Keratinocyte (primary cell): ENCODE measurements at regions not wholly inside any gene's neighbourhood (a gene's known extent, or its start where the extent isn't known, plus 50 kb on each side); places are given as distances from the start of the nearest gene placed in this dataset.

Experiments used
- DNase-seq: peaks from one replicate; pipeline ENCODE4 v3.0.0-alpha.2; 2011; ENCODE audit warnings: low read depth, missing footprints, low spot score
- FAIRE-seq: peaks from 2 replicates; lab custom pipeline; 2011; peaks lifted over from hg19 to GRCh38; lab: Jason Lieb, UNC
- H2AFZ ChIP-seq: 2 replicates; pipeline ENCODE4 v1.6.0; 2012; ENCODE audit warnings: low read length, control low read depth, inconsistent platforms; ENCODE audit not compliant: control insufficient read depth
- H3K27ac ChIP-seq: 2 replicates; pipeline ENCODE4 v1.5.1; 2011; ENCODE audit warnings: low read length; ENCODE audit not compliant: control insufficient read depth, insufficient read depth
- H3K27me3 ChIP-seq: 3 replicates; pipeline ENCODE4 v1.6.0; 2011; ENCODE audit warnings: low read length; ENCODE audit not compliant: control insufficient read depth, insufficient read depth; ENCODE audit errors: extremely low read depth
- H3K36me3 ChIP-seq, 2 experiments: 2 replicates in 1 of 2; 3 replicates in 1 of 2; pipeline ENCODE4 v1.5.1; 2011; ENCODE audit warnings: low read length in 2 of 2, mild to moderate bottlenecking in 1 of 2; ENCODE audit not compliant: control insufficient read depth in 2 of 2, insufficient read depth in 2 of 2; ENCODE audit errors: extremely low read depth in 1 of 2
- H3K4me1 ChIP-seq: 3 replicates; pipeline ENCODE4 v1.5.1; 2011; ENCODE audit warnings: low read length; ENCODE audit not compliant: control insufficient read depth, insufficient read depth; ENCODE audit errors: extremely low read depth
- H3K4me2 ChIP-seq: 3 replicates; pipeline ENCODE4 v1.6.0; 2011; ENCODE audit warnings: low read depth, low read length; ENCODE audit not compliant: control insufficient read depth, insufficient read depth; ENCODE audit errors: extremely low read depth
- H3K4me3 ChIP-seq, 3 experiments: fragments of 200-600 bp in 1 of 3; sonication (generic) in 1 of 3; 2 replicates in 2 of 3; 3 replicates in 1 of 3; pipeline ENCODE4 v1.5.1; 2011 to 2016; ENCODE audit warnings: low read length in 3 of 3, mild to moderate bottlenecking in 3 of 3, control low read depth in 2 of 3, inconsistent platforms in 1 of 3, low read depth in 1 of 3, mixed read lengths in 1 of 3, mixed run types in 1 of 3, moderate library complexity in 1 of 3; ENCODE audit not compliant: control insufficient read depth in 2 of 3, insufficient read depth in 2 of 3; ENCODE audit errors: extremely low read depth in 1 of 3
- H3K79me2 ChIP-seq: 2 replicates; pipeline ENCODE4 v1.6.0; 2012; ENCODE audit warnings: low read length; ENCODE audit not compliant: control insufficient read depth, insufficient read depth
- H3K9ac ChIP-seq: 3 replicates; pipeline ENCODE4 v1.6.0; 2011; ENCODE audit warnings: low read length; ENCODE audit not compliant: control insufficient read depth, insufficient read depth; ENCODE audit errors: extremely low read depth
- H3K9me1 ChIP-seq: 3 replicates; pipeline ENCODE4 v1.6.0; 2011; ENCODE audit warnings: low read length; ENCODE audit not compliant: control insufficient read depth, insufficient read depth; ENCODE audit errors: extremely low read depth
- H3K9me3 ChIP-seq: 2 replicates; pipeline ENCODE4 v1.5.1; 2012; ENCODE audit warnings: low read depth, low read length; ENCODE audit not compliant: control insufficient read depth
- H4K20me1 ChIP-seq: 3 replicates; pipeline ENCODE4 v1.6.0; 2011; ENCODE audit warnings: low read length; ENCODE audit not compliant: control insufficient read depth, insufficient read depth; ENCODE audit errors: extremely low read depth
- EZH2 ChIP-seq: IDR thresholded peaks from one replicate; pipeline ENCODE4 v1.6.1; 2012; ENCODE audit warnings: inconsistent platforms, mild to moderate bottlenecking, low read length, moderate library complexity
- dilution Hi-C: fragments of 300-500 bp; cut with MboI; formaldehyde crosslinking; loops from one replicate; pipeline ENCODE4 v1.7.0; 2020; ENCODE audit warnings: low sequenced_read_pairs; ENCODE audit not compliant: extremely low pct_ligation_motif_present
- TF ChIP-seq, protein P1 (sequence below), 3 experiments: IDR thresholded peaks in 1 of 3; conservative IDR thresholded peaks in 1 of 3; optimal IDR thresholded peaks in 1 of 3; 2 replicates in 2 of 3; 3 replicates in 1 of 3; pipeline versions ENCODE3 to v1.5.1; 2011; ENCODE audit warnings: low read length in 3 of 3, mild to moderate bottlenecking in 3 of 3, moderate library complexity in 2 of 3, control low read depth in 1 of 3, inconsistent platforms in 1 of 3; ENCODE audit not compliant: insufficient read depth in 2 of 3; ENCODE audit errors: extremely low read depth in 1 of 3

DNA sequence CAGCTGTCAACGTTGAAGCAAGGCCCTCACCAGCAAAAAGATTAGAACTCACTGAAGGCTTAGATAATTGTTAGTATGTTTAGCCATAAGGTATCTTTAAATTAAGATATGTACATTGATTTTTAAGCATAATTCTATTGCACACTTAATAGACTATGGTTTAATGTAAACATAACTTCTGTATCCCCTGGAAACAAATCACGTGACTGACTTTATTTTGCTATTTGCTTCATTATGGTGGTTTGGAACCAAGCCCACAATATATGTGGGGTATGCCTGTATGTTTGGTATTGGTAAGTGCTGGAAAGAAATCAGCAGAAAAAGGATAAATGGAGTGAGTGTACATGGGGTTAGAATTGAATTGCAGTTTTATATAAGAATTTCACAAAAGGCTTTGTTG, 111.9 kb downstream of the NMUR2 start:
- TF ChIP-seq, protein P1, sequence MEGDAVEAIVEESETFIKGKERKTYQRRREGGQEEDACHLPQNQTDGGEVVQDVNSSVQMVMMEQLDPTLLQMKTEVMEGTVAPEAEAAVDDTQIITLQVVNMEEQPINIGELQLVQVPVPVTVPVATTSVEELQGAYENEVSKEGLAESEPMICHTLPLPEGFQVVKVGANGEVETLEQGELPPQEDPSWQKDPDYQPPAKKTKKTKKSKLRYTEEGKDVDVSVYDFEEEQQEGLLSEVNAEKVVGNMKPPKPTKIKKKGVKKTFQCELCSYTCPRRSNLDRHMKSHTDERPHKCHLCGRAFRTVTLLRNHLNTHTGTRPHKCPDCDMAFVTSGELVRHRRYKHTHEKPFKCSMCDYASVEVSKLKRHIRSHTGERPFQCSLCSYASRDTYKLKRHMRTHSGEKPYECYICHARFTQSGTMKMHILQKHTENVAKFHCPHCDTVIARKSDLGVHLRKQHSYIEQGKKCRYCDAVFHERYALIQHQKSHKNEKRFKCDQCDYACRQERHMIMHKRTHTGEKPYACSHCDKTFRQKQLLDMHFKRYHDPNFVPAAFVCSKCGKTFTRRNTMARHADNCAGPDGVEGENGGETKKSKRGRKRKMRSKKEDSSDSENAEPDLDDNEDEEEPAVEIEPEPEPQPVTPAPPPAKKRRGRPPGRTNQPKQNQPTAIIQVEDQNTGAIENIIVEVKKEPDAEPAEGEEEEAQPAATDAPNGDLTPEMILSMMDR (optimal IDR thresholded peaks at IDR 0.05 in 1 of 3, IDR thresholded peaks at IDR 0.05 in 1 of 3, conservative IDR thresholded peaks at IDR 0.05 in 1 of 3; ENCODE audit: extremely low read depth in 1 of 3, insufficient read depth in 2 of 3, low read length in 3 of 3) = no peak
- TF ChIP-seq EZH2 = no peak
- Histone ChIP-seq H4K20me1 (no peaks in the 10 kb centered on the region), H3K4me3 (no peak overlapping the region), H2AFZ (no peak overlapping the region), H3K9me1 (no peaks in the 10 kb centered on the region), H3K27me3 (no peaks in the 10 kb centered on the region), H3K79me2 (no peaks in the 10 kb centered on the region), H3K4me2 (no peak overlapping the region), H3K9ac (no peak overlapping the region), H3K9me3 (no peaks in the 10 kb centered on the region), H3K4me1 (no peaks in the 10 kb centered on the region), H3K36me3 (no peaks in the 10 kb centered on the region), H3K27ac (no peak overlapping the region)
- DNase-seq (no peak), FAIRE-seq (no peak)
- dilution Hi-C loops = no loop called here

- DNase-seq (no peak), FAIRE-seq (no peak)
- dilution Hi-C loops = no loop called here
- Histone ChIP-seq H3K27me3 (no peaks in the 10 kb centered on the region), H3K4me3 (no peak overlapping the region), H3K9ac (no peak overlapping the region), H3K4me1 (no peaks in the 10 kb centered on the region), H3K36me3 (no peaks in the 10 kb centered on the region), H3K9me3 (no peaks in the 10 kb centered on the region), H3K4me2 (no peak overlapping the region), H3K79me2 (no peaks in the 10 kb centered on the region), H3K27ac (no peak overlapping the region), H2AFZ (no peak overlapping the region), H3K9me1 (no peaks in the 10 kb centered on the region), H4K20me1 (no peaks in the 10 kb centered on the region)
- TF ChIP-seq EZH2 = no peak
- TF ChIP-seq, protein P1 (optimal IDR thresholded peaks at IDR 0.05 in 1 of 3, IDR thresholded peaks at IDR 0.05 in 1 of 3, conservative IDR thresholded peaks at IDR 0.05 in 1 of 3; ENCODE audit: extremely low read depth in 1 of 3, insufficient read depth in 2 of 3, low read length in 3 of 3) = no peak
These were observed 114.9 kb downstream of the NMUR2 start for GRCh38 chr5:152290181-152290580.
